GM12878 (cell line): ENCODE measurements at regions not wholly inside any gene's neighbourhood (a gene's known extent, or its start where the extent isn't known, plus 50 kb on each side); places are given as distances from the start of the nearest gene placed in this dataset.

Experiments
- ATAC-seq: fragments of 200-7000 bp; cut with Tn5 transposase; 3 replicates; pipeline ENCODE4 v1.9.1; 2020; ENCODE audit warnings: mild to moderate bottlenecking, moderate library complexity
- BruUV-seq: library from RNA; stranded (reverse); fragments of 400-500 nt; replicated peaks from 2 replicates; lab custom pipeline; 2021; lab: Mats Ljungman, UMichigan
- CTCF ChIA-PET: fragments of 300-600 bp; sonication (Branson Sonifier 250); formaldehyde crosslinking; extraction: SDS; loops from one replicate; lab custom pipeline; 2021; ENCODE audit warnings: inconsistent platforms; lab: Yijun Ruan, JAX
- POLR2A ChIA-PET: fragments of 350-600 bp; formaldehyde crosslinking; extraction: SDS; loops from one replicate; lab custom pipeline; 2021; ENCODE audit warnings: inconsistent platforms; lab: Charles Lee
- RAD21 ChIA-PET: fragments of 300-600 bp; sonication (Branson Sonifier 250); formaldehyde crosslinking; loops from one replicate; lab custom pipeline; 2023; ENCODE audit warnings: antibody characterized with exemption; ENCODE audit not compliant: unreplicated experiment; lab: Charles Lee
- SMC1A ChIA-PET: fragments of 300-600 bp; sonication (Branson Sonifier 250); formaldehyde crosslinking; loops from one replicate; lab custom pipeline; 2023; ENCODE audit not compliant: unreplicated experiment, uncharacterized antibody; lab: Charles Lee
- DNase-seq: peaks from one replicate; pipeline ENCODE4 v3.0.0-alpha.2; 2011; ENCODE audit warnings: low read depth, low spot score
- FAIRE-seq: peaks from 3 replicates; lab custom pipeline; 2011; peaks lifted over from hg19 to GRCh38; lab: Jason Lieb, UNC
- H2AFZ ChIP-seq: 2 replicates; pipeline ENCODE4 v1.6.0; 2011; ENCODE audit warnings: low read depth, low read length, control low read depth; ENCODE audit not compliant: control insufficient read depth
- H3K27ac ChIP-seq: 2 replicates; pipeline ENCODE4 v1.5.1; 2011; ENCODE audit warnings: control low read depth; ENCODE audit not compliant: control insufficient read depth, insufficient read depth
- H3K27me3 ChIP-seq, 2 experiments: replicated peaks in 1 of 2; 2 replicates each; pipeline versions ENCODE4 v1.6.0 to v1.6.1; 2011; ENCODE audit warnings: low read length in 1 of 2; ENCODE audit not compliant: control insufficient read depth in 2 of 2, insufficient read depth in 2 of 2
- H3K36me3 ChIP-seq, 2 experiments: 2 replicates each; pipeline ENCODE4 v1.5.1; 2011; ENCODE audit warnings: low read length in 1 of 2; ENCODE audit not compliant: control insufficient read depth in 2 of 2, insufficient read depth in 2 of 2
- H3K4me1 ChIP-seq: 2 replicates; pipeline ENCODE4 v1.6.1; 2011; ENCODE audit warnings: mild to moderate bottlenecking, low read length, moderate library complexity, mixed read lengths; ENCODE audit not compliant: control insufficient read depth, insufficient read depth
- H3K4me2 ChIP-seq: 2 replicates; pipeline ENCODE4 v1.6.0; 2011; ENCODE audit warnings: control low read depth; ENCODE audit not compliant: control insufficient read depth, insufficient read depth
- H3K4me3 ChIP-seq: fragments of 200-600 bp; sonication (generic); 2 replicates; pipeline ENCODE4 v1.5.1; 2016
- H3K79me2 ChIP-seq: 2 replicates; pipeline ENCODE4 v1.6.0; 2011; ENCODE audit warnings: low read length; ENCODE audit not compliant: control insufficient read depth, insufficient read depth
- H3K9ac ChIP-seq: 2 replicates; pipeline ENCODE4 v1.8.0; 2011; ENCODE audit warnings: low read length, control low read depth, mixed read lengths; ENCODE audit not compliant: control insufficient read depth, insufficient read depth
- H3K9me3 ChIP-seq: replicated peaks from 3 replicates; pipeline ENCODE4 v1.5.1; 2011; ENCODE audit warnings: mild to moderate bottlenecking, low read length; ENCODE audit not compliant: control insufficient read depth, insufficient read depth
- H4K20me1 ChIP-seq: 2 replicates; pipeline ENCODE4 v1.6.0; 2011; ENCODE audit not compliant: control insufficient read depth, insufficient read depth
- ATF7 ChIP-seq: fragments of 450-650 bp; IDR thresholded peaks from 2 replicates; pipeline ENCODE4 v1.6.1; 2016; ENCODE audit warnings: low read depth, mild to moderate bottlenecking
- BACH1 ChIP-seq: fragments of 450-650 bp; IDR thresholded peaks from 2 replicates; pipeline ENCODE4 v1.6.1; 2017; ENCODE audit warnings: mild to moderate bottlenecking, borderline replicate concordance
- CBFB ChIP-seq: IDR thresholded peaks from 2 replicates; pipeline ENCODE4 v1.6.1; 2016; ENCODE audit warnings: antibody characterized with exemption, low read depth
- CHD2 ChIP-seq: IDR thresholded peaks from 2 replicates; pipeline ENCODE4 v1.6.1; 2011; ENCODE audit warnings: low read depth, low read length, improper control_type of control experiment, borderline replicate concordance
- CREM ChIP-seq: IDR thresholded peaks from 2 replicates; pipeline ENCODE4 v1.6.1; 2014; ENCODE audit warnings: antibody characterized with exemption, low read depth
- E2F4 ChIP-seq: IDR thresholded peaks from 2 replicates; pipeline ENCODE4 v1.6.1; 2012; ENCODE audit warnings: low read depth, low read length, improper control_type of control experiment
- E4F1 ChIP-seq: fragments of 450-650 bp; IDR thresholded peaks from 2 replicates; pipeline ENCODE4 v1.6.1; 2018; ENCODE audit warnings: borderline replicate concordance, mild to moderate bottlenecking; ENCODE audit not compliant: partially characterized antibody
- KLF5 ChIP-seq: fragments of 450-650 bp; IDR thresholded peaks from 2 replicates; pipeline ENCODE4 v1.6.1; 2014; ENCODE audit warnings: mild to moderate bottlenecking; ENCODE audit not compliant: partially characterized antibody
- RFX5 ChIP-seq: IDR thresholded peaks from 2 replicates; pipeline ENCODE4 v1.6.1; 2011; ENCODE audit warnings: low read depth, low read length, improper control_type of control experiment
- SIN3A ChIP-seq: IDR thresholded peaks from 2 replicates; pipeline ENCODE4 v1.6.1; 2012; ENCODE audit warnings: low read depth, low read length, improper control_type of control experiment
- SUZ12 ChIP-seq: fragments of 200-600 bp; sonication (generic); IDR thresholded peaks from one replicate; pipeline ENCODE4 v1.6.1; 2018; ENCODE audit warnings: antibody characterized with exemption, mild to moderate bottlenecking; ENCODE audit not compliant: unreplicated experiment
- TCF12 ChIP-seq: IDR thresholded peaks from 2 replicates; pipeline ENCODE4 v1.6.1; 2011; ENCODE audit warnings: low read depth, mild to moderate bottlenecking, low read length
- USF2 ChIP-seq: IDR thresholded peaks from 2 replicates; pipeline ENCODE4 v1.6.1; 2011; ENCODE audit warnings: low read depth, low read length, improper control_type of control experiment, borderline replicate concordance
- WGBS: methylation state at CpG from one replicate; pipeline ENCODE4 v1.1.6; 2016; ENCODE audit warnings: low lambda C conversion rate; ENCODE audit not compliant: insufficient replicate concordance, insufficient coverage; ENCODE audit errors: missing lambda C conversion rate; 5-methylcytosine and 5-hydroxymethylcytosine counted together
- in situ Hi-C: fragments of 300-500 bp; cut with MboI; formaldehyde crosslinking; loops from 9 replicates; pipeline ENCODE4 v1.14.3; 2018; ENCODE audit warnings: mixed read lengths
- intact Hi-C: fragments of 100-400 bp; cut with micrococcal nuclease; formaldehyde crosslinking; loops from one replicate; pipeline ENCODE4 v1.14.2; 2022; ENCODE audit not compliant: unreplicated experiment

GRCh38 chr3:159879146-159879545 is 109.5 kb upstream of the IL12A start:
- ATAC-seq (no peak), DNase-seq (no peak), FAIRE-seq (no peak)
- no peaks in the 10 kb centered on the region for H3K4me1 ChIP-seq
- ChIA-PET CTCF (interaction anchor here (15.0 to 19.3 kb wide), 2 partner anchors 110 to 127 kb away, joined by 284 to 843 read pairs; partner anchors contain the start of gene IL12A), SMC1A (interaction anchor here (0.6 to 1.4 kb wide), 6 partner anchors 9 to 122 kb away, joined by 3 to 4 read pairs (median 3); no protein-coding TSS in a partner anchor), POLR2A (no interaction called here), RAD21 (interaction anchor here (1.6 kb wide), 1 partner anchor 127 kb away, joined by 5 read pairs; no protein-coding TSS in a partner anchor)
- no peaks in the 10 kb centered on the region for H3K79me2 ChIP-seq
- no peak for TF ChIP-seq USF2
- no peak for TF ChIP-seq KLF5
- TF ChIP-seq SUZ12: no peak
- no peak for TF ChIP-seq CBFB
- H3K4me2 ChIP-seq: no peak overlapping the region
- in situ Hi-C loops: no loop called here
- WGBS: 23% methylated on average over 2 of the region's 2 CpGs
- H3K27me3 ChIP-seq: peaks cover 0 to 2% of the 10 kb centered on the region in 2 experiments; a peak in 1 of 4 replicates
- no peaks in the 10 kb centered on the region for H3K36me3 ChIP-seq
- intact Hi-C loops: no loop called here
- no peak overlapping the region for H2AFZ ChIP-seq
- no TSS peak for BruUV-seq
- no peaks in the 10 kb centered on the region for H4K20me1 ChIP-seq
- H3K9me3 ChIP-seq: no peaks in the 10 kb centered on the region
- H3K27ac ChIP-seq: no peak overlapping the region
- no peak overlapping the region for H3K4me3 ChIP-seq
- H3K9ac ChIP-seq: no peak overlapping the region

GRCh38 chr3:159879598-159879997 is 109.0 kb upstream of the IL12A start:
- ChIA-PET SMC1A (interaction anchor here (0.7 to 1.4 kb wide), 4 partner anchors 47 to 126 kb away, joined by 3 to 4 read pairs (median 4); no protein-coding TSS in a partner anchor), POLR2A (no interaction called here), CTCF (interaction anchor here (0.6 to 19.3 kb wide), 4 partner anchors 13 to 279 kb away, joined by 3 to 843 read pairs (median 144); partner anchors contain the start of gene IL12A), RAD21 (interaction anchor here (1.6 kb wide), 1 partner anchor 127 kb away, joined by 5 read pairs; no protein-coding TSS in a partner anchor)
- Histone ChIP-seq H3K4me1 (no peaks in the 10 kb centered on the region), H3K27ac (no peak overlapping the region), H3K27me3 (peaks cover 0 to 2% of the 10 kb centered on the region in 2 experiments; a peak in 1 of 4 replicates), H2AFZ (no peak overlapping the region), H3K4me2 (no peak overlapping the region), H3K79me2 (no peaks in the 10 kb centered on the region), H3K9me3 (no peaks in the 10 kb centered on the region), H3K9ac (no peak overlapping the region), H4K20me1 (no peaks in the 10 kb centered on the region), H3K4me3 (no peak overlapping the region), H3K36me3 (no peaks in the 10 kb centered on the region)
- no peak for FAIRE-seq
- in situ Hi-C loops: no loop called here
- WGBS: 28% methylated on average over 6 of the region's 6 CpGs
- no peak for ATAC-seq
- TF ChIP-seq TCF12: no peak
- no peak for TF ChIP-seq CREM
- TF ChIP-seq RFX5: no peak
- no peak for TF ChIP-seq SIN3A
- TF ChIP-seq BACH1: no peak
- no peak for TF ChIP-seq ATF7
- TF ChIP-seq E2F4: no peak
- TF ChIP-seq E4F1: no peak
- TF ChIP-seq CHD2: no peak
- BruUV-seq: no TSS peak
- intact Hi-C loops: no loop called here
- DNase-seq: no peak
